ENCODE measurements at regions not wholly inside any gene's neighbourhood (a gene's known extent, or its start where the extent isn't known, plus 50 kb on each side); places are given as distances from the start of the nearest gene placed in this dataset.

- TF ChIP-seq ZFX (IDR thresholded peaks at IDR 0.05; ENCODE audit: borderline replicate concordance) = no peak
- no peak for TF ChIP-seq CTCF (IDR thresholded peaks at IDR 0.05)
- no peak overlapping the region for H3K27ac ChIP-seq
Observed at GRCh38 chr11:92533657-92534335, 309.2 kb downstream of the FAT3 start.

GRCh38 chr11:92536883-92537282, 312.3 kb downstream of the FAT3 start:
- TF ChIP-seq CTCF (IDR thresholded peaks at IDR 0.05) (no peak), ZFX (IDR thresholded peaks at IDR 0.05; ENCODE audit: borderline replicate concordance) (no peak)
- no peak overlapping the region for H3K27ac ChIP-seq

GRCh38 chr11:92540096-92540495, 315.5 kb downstream of the FAT3 start:
- no peak overlapping the region for H3K27ac ChIP-seq
- no peak for TF ChIP-seq CTCF (IDR thresholded peaks at IDR 0.05)
- TF ChIP-seq ZFX (IDR thresholded peaks at IDR 0.05; ENCODE audit: borderline replicate concordance) = no peak

- H3K27ac ChIP-seq = no peak overlapping the region
- TF ChIP-seq CTCF (IDR thresholded peaks at IDR 0.05) = no peak
- no peak for TF ChIP-seq ZFX (IDR thresholded peaks at IDR 0.05; ENCODE audit: borderline replicate concordance)
Observed at GRCh38 chr11:92545906-92546471, 321.4 kb downstream of the FAT3 start.

GRCh38 chr11:92546603-92547002, 322.0 kb downstream of the FAT3 start:
- TF ChIP-seq CTCF (IDR thresholded peaks at IDR 0.05) = no peak
- H3K27ac ChIP-seq = no peak overlapping the region

GRCh38 chr11:92550411-92550810, 325.8 kb downstream of the FAT3 start:
- TF ChIP-seq CTCF (IDR thresholded peaks at IDR 0.05) (no peak), ZFX (IDR thresholded peaks at IDR 0.05; ENCODE audit: borderline replicate concordance) (no peak)
- H3K27ac ChIP-seq = no peak overlapping the region

GRCh38 chr11:92550871-92551270, 326.3 kb downstream of the FAT3 start:
- TF ChIP-seq CTCF (IDR thresholded peaks at IDR 0.05) = no peak
- TF ChIP-seq ZFX (IDR thresholded peaks at IDR 0.05; ENCODE audit: borderline replicate concordance) = no peak
- H3K27ac ChIP-seq = no peak overlapping the region
